ENCODE measurements at regions not wholly inside any gene's neighbourhood (a gene's known extent, or its start where the extent isn't known, plus 50 kb on each side); places are given as distances from the start of the nearest gene placed in this dataset.
"Not testable (repeated sequence)": the region's sequence is repeated elsewhere in the genome, so short reads cannot be mapped to it uniquely, and the experiment has no call there.

DNA sequence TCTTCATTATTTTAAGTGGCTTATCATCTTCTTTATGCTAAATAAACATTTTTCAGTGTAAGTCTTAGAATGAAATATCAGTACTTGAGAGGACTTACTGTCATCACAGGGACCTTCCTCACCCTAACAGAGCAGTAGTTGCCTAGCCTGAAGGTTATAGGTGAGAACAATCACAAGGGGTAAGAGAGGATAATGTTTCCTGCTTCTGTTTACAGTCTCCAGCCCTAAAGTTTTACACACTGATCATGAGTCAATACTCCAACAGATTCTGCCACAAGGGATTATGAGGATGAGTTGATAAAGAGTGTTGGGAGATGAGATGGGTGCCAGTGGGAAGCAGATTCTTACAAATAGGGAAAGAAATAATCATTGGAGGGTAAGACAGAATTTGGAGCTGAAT, 265.1 kb upstream of the DAB2 start:
- Histone ChIP-seq H3K4me1 (no peaks in the 10 kb centered on the region), H3K9me3 (no peaks in the 10 kb centered on the region), H3K27me3 (no peaks in the 10 kb centered on the region), H3K36me3 (no peaks in the 10 kb centered on the region), H3K27ac (no peak overlapping the region), H3K4me3 (no peak overlapping the region)
- TF ChIP-seq, protein P1, sequence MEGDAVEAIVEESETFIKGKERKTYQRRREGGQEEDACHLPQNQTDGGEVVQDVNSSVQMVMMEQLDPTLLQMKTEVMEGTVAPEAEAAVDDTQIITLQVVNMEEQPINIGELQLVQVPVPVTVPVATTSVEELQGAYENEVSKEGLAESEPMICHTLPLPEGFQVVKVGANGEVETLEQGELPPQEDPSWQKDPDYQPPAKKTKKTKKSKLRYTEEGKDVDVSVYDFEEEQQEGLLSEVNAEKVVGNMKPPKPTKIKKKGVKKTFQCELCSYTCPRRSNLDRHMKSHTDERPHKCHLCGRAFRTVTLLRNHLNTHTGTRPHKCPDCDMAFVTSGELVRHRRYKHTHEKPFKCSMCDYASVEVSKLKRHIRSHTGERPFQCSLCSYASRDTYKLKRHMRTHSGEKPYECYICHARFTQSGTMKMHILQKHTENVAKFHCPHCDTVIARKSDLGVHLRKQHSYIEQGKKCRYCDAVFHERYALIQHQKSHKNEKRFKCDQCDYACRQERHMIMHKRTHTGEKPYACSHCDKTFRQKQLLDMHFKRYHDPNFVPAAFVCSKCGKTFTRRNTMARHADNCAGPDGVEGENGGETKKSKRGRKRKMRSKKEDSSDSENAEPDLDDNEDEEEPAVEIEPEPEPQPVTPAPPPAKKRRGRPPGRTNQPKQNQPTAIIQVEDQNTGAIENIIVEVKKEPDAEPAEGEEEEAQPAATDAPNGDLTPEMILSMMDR (IDR thresholded peaks at IDR 0.05): no peak
- no peak for TF ChIP-seq POLR2A (IDR thresholded peaks at IDR 0.05)
- intact Hi-C loops (cut with DNase I; ENCODE audit: low total_unique reads): no loop called here
- no peak for DNase-seq

DNA sequence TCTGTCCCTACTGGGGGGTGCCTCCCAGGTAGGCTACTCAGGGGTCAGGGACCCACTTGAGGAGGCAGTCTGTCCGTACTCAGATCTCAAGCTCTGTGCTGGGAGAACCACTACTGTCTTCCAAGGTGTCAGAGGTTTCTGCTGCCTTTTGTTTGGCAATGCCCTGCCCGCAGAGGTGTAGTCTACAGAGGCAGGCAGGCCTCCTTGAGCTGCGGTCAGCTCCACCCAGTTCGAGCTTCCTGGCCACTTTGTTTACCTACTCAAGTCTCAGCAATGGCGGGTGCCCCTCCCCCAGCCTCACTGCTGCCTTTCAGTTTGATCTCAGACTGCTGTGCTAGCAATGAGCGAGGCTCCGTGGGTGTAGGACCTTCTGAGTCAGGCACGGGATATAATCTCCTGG, 263.1 kb upstream of the DAB2 start:
- intact Hi-C loops (cut with DNase I; ENCODE audit: low total_unique reads); H3K36me3 ChIP-seq; H3K27me3 ChIP-seq; H3K4me1 ChIP-seq; H3K27ac ChIP-seq; H3K9me3 ChIP-seq; H3K4me3 ChIP-seq; DNase-seq: not testable (repeated sequence)

DNA sequence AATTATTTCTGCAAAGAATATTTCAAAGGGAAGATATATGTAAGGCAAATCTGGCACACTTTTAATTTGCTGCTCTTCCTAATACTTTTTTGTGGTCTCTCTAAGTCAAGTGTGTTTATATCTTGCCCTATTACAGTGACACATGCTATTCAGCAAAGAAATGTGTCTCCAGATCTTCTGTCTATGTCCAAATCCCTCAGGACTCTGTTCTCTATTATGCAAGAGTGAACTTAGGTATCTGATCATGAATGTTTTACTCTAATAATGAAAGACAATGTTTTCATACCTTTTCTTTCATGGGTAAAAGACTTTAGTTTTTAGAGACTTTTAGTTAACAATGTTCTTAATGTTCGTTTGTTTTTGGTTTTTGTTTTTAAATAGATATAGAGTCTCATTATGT, 255.4 kb upstream of the DAB2 start:
- intact Hi-C loops (cut with DNase I; ENCODE audit: low total_unique reads): no loop called here

DNA sequence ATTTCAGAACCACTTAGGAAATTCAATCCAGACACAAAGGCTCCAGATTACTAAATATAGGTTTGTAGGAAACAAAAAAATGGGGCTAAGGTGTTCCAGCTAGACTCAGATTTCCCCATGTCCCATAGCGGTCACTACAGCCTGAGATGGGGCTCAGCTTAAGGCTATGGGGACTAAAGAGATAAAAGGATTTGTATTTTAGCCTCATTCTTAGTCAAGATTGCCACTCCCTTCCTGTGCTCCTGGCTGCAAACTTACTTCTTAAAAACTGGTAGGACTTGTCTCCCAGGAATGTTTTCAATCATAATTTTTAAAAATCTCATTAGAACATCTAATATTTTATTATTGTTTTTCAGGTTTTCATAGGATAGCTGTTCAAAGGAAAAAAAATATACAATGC, 253.8 kb upstream of the DAB2 start:
- Histone ChIP-seq H3K9me3 (no peaks in the 10 kb centered on the region), H3K27ac (no peak overlapping the region), H3K4me3 (no peak overlapping the region), H3K36me3 (no peaks in the 10 kb centered on the region), H3K4me1 (no peaks in the 10 kb centered on the region), H3K27me3 (no peaks in the 10 kb centered on the region)
- intact Hi-C loops (cut with DNase I; ENCODE audit: low total_unique reads): no loop called here
- TF ChIP-seq POLR2A (IDR thresholded peaks at IDR 0.05): no peak
- TF ChIP-seq, protein P1 (IDR thresholded peaks at IDR 0.05): no peak
- DNase-seq: no peak

More for the DNA sequence above, 255.4 kb upstream of the DAB2 start:
- no peaks in the 10 kb centered on the region for H3K36me3 ChIP-seq
- TF ChIP-seq, protein P1 (IDR thresholded peaks at IDR 0.05): no peak
- no peak for TF ChIP-seq POLR2A (IDR thresholded peaks at IDR 0.05)
- H3K4me1 ChIP-seq: no peaks in the 10 kb centered on the region
- no peaks in the 10 kb centered on the region for H3K9me3 ChIP-seq
- H3K4me3 ChIP-seq: no peak overlapping the region
- no peaks in the 10 kb centered on the region for H3K27me3 ChIP-seq
- no peak for DNase-seq
- H3K27ac ChIP-seq: no peak overlapping the region

DNA sequence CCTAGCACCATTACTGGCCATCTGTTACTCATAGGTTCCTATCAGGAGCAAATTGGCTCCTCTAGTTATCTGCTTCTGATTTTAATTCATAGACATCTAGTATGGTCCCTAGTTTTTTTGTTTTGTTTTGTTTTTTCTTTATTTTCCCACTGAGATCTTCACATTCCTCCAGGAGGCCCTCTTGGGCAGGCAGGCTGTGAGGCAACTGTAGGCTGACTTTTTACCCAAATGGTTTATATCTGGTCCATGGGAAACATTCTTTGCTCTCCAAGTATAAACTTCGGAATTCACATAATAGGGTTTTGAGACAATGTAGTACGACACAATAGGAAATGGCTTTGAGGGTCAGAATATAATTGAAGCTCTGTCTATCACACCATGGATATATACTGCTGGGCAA, 250.9 kb upstream of the DAB2 start:
- Histone ChIP-seq H3K9me3 (no peaks in the 10 kb centered on the region), H3K4me1 (no peaks in the 10 kb centered on the region), H3K4me3 (no peak overlapping the region), H3K27ac (no peak overlapping the region), H3K36me3 (no peaks in the 10 kb centered on the region), H3K27me3 (no peaks in the 10 kb centered on the region)
- TF ChIP-seq POLR2A (IDR thresholded peaks at IDR 0.05): no peak
- TF ChIP-seq, protein P1 (IDR thresholded peaks at IDR 0.05): no peak
- intact Hi-C loops (cut with DNase I; ENCODE audit: low total_unique reads): no loop called here
- no peak for DNase-seq

All from uterus (tissue), 3 donors.